ENCODE measurements at regions not wholly inside any gene's neighbourhood (a gene's known extent, or its start where the extent isn't known, plus 50 kb on each side); places are given as distances from the start of the nearest gene placed in this dataset.

GRCh38 chr21:24590261-24590660 is 1017.0 kb downstream of the MRPL39 start:
- TF ChIP-seq CTCF (IDR thresholded peaks at IDR 0.05) = no peak
- H3K9me3 ChIP-seq = no peaks in the 10 kb centered on the region
- no peak overlapping the region for H3K4me3 ChIP-seq
- DNase-seq (ENCODE audit: low spot score) = no peak
- H3K27me3 ChIP-seq (replicated peaks; ENCODE audit: insufficient read depth) = no peaks in the 10 kb centered on the region
- H3K36me3 ChIP-seq = no peaks in the 10 kb centered on the region
- no peaks in the 10 kb centered on the region for H3K4me1 ChIP-seq (ENCODE audit: control insufficient read depth in 1 of 2, low read depth in 2 of 2)
- ATAC-seq (ENCODE audit: insufficient number of reproducible peaks, low FRiP score, low read depth) = no peak
- no peak overlapping the region for H3K27ac ChIP-seq

- no peaks in the 10 kb centered on the region for H3K27me3 ChIP-seq (replicated peaks; ENCODE audit: insufficient read depth)
- no peak for TF ChIP-seq CTCF (IDR thresholded peaks at IDR 0.05)
- H3K36me3 ChIP-seq = no peaks in the 10 kb centered on the region
Measured at GRCh38 chr21:24583473-24583872, 1023.8 kb downstream of the MRPL39 start.

GRCh38 chr21:24577301-24577700 is 1030.0 kb downstream of the MRPL39 start:
- ATAC-seq (ENCODE audit: insufficient number of reproducible peaks, low FRiP score, low read depth) = no peak
- H3K27ac ChIP-seq = no peak overlapping the region

More at GRCh38 chr21:24583473-24583872, 1023.8 kb downstream of the MRPL39 start:
- ATAC-seq (ENCODE audit: insufficient number of reproducible peaks, low FRiP score, low read depth) = no peak
- H3K9me3 ChIP-seq = no peaks in the 10 kb centered on the region
- H3K4me1 ChIP-seq (ENCODE audit: control insufficient read depth in 1 of 2, low read depth in 2 of 2) = no peaks in the 10 kb centered on the region
- no peak overlapping the region for H3K4me3 ChIP-seq
- DNase-seq (ENCODE audit: low spot score) = no peak
- no peak overlapping the region for H3K27ac ChIP-seq

GRCh38 chr21:24561291-24561690 is 1046.0 kb downstream of the MRPL39 start:
- no peaks in the 10 kb centered on the region for H3K27me3 ChIP-seq (replicated peaks; ENCODE audit: insufficient read depth)
- ATAC-seq (ENCODE audit: insufficient number of reproducible peaks, low FRiP score, low read depth) = no peak
- no peaks in the 10 kb centered on the region for H3K36me3 ChIP-seq

More at GRCh38 chr21:24577301-24577700, 1030.0 kb downstream of the MRPL39 start:
- H3K36me3 ChIP-seq = no peaks in the 10 kb centered on the region
- no peak overlapping the region for H3K4me3 ChIP-seq
- H3K9me3 ChIP-seq = no peaks in the 10 kb centered on the region
- TF ChIP-seq CTCF (IDR thresholded peaks at IDR 0.05) = no peak
- H3K27me3 ChIP-seq (replicated peaks; ENCODE audit: insufficient read depth) = no peaks in the 10 kb centered on the region
- no peak for DNase-seq (ENCODE audit: low spot score)
- no peaks in the 10 kb centered on the region for H3K4me1 ChIP-seq (ENCODE audit: control insufficient read depth in 1 of 2, low read depth in 2 of 2)

GRCh38 chr21:24552491-24552890 is 1054.8 kb downstream of the MRPL39 start:
- H3K4me3 ChIP-seq = no peak overlapping the region
- H3K27ac ChIP-seq = no peak overlapping the region
- ATAC-seq (ENCODE audit: insufficient number of reproducible peaks, low FRiP score, low read depth) (no peak), DNase-seq (ENCODE audit: low spot score) (no peak)
- no peaks in the 10 kb centered on the region for H3K27me3 ChIP-seq (replicated peaks; ENCODE audit: insufficient read depth)
- no peaks in the 10 kb centered on the region for H3K4me1 ChIP-seq (ENCODE audit: control insufficient read depth in 1 of 2, low read depth in 2 of 2)
- no peak for TF ChIP-seq CTCF (IDR thresholded peaks at IDR 0.05)
- H3K36me3 ChIP-seq = no peaks in the 10 kb centered on the region
- no peaks in the 10 kb centered on the region for H3K9me3 ChIP-seq

More at GRCh38 chr21:24561291-24561690, 1046.0 kb downstream of the MRPL39 start:
- no peaks in the 10 kb centered on the region for H3K4me1 ChIP-seq (ENCODE audit: control insufficient read depth in 1 of 2, low read depth in 2 of 2)
- H3K4me3 ChIP-seq = no peak overlapping the region
- DNase-seq (ENCODE audit: low spot score) = no peak
- TF ChIP-seq CTCF (IDR thresholded peaks at IDR 0.05) = no peak
- H3K9me3 ChIP-seq = no peaks in the 10 kb centered on the region
- H3K27ac ChIP-seq = no peak overlapping the region
